Natural killer cell treated with Interleukin-12 subunit alpha and Interleukin-12 subunit beta and Interleukin-15 and Interleukin-18, amount 100 ng/mL, for 72 hours (primary cell): ENCODE measurements at regions not wholly inside any gene's neighbourhood (a gene's known extent, or its start where the extent isn't known, plus 50 kb on each side); places are given as distances from the start of the nearest gene placed in this dataset.
"Not testable (repeated sequence)": the region's sequence is repeated elsewhere in the genome, so short reads cannot be mapped to it uniquely, and the experiment has no call there.

Experiments used
- ATAC-seq, 2 donors: fragments of 150-1000 bp; cut with Tn5 transposase in 1 of 2; sonication (Bioruptor Pico), chemical (Tn5 transposase) in 1 of 2; 2 replicates each; pipeline ENCODE4 v1.10.0; 2021
- DNase-seq: peaks from one replicate; pipeline ENCODE4 v3.0.0; 2022; ENCODE audit warnings: low spot score
- H3K27ac Mint-ChIP-seq, 2 donors: 1 replicate in 1 of 2; 2 replicates in 1 of 2; pipeline ENCODE4 v1.8.0; 2022; ENCODE audit warnings: mixed read lengths in 2 of 2, mild to moderate bottlenecking in 1 of 2, moderate library complexity in 1 of 2
- H3K27me3 Mint-ChIP-seq, 2 donors: 1 replicate in 1 of 2; 2 replicates in 1 of 2; pipeline ENCODE4 v1.8.0; 2022; ENCODE audit warnings: mixed read lengths in 2 of 2
- H3K36me3 Mint-ChIP-seq: one replicate; pipeline ENCODE4 v1.8.0; 2022; ENCODE audit warnings: mixed read lengths
- H3K4me1 Mint-ChIP-seq, 2 donors: 1 replicate in 1 of 2; 2 replicates in 1 of 2; pipeline ENCODE4 v1.8.0; 2022; ENCODE audit warnings: low read depth in 2 of 2, mixed read lengths in 2 of 2, mild to moderate bottlenecking in 1 of 2
- H3K4me3 Mint-ChIP-seq: one replicate; pipeline ENCODE4 v1.8.0; 2022; ENCODE audit warnings: mixed read lengths
- H3K9me3 Mint-ChIP-seq: 2 replicates; pipeline ENCODE4 v1.8.0; 2022; ENCODE audit warnings: mixed read lengths

- H3K27me3 Mint-ChIP-seq, H3K4me3 Mint-ChIP-seq, H3K4me1 Mint-ChIP-seq, H3K27ac Mint-ChIP-seq, H3K36me3 Mint-ChIP-seq, DNase-seq, H3K9me3 Mint-ChIP-seq, ATAC-seq: not testable (repeated sequence)
Measured at GRCh38 chr2:111380733-111381439, 260.2 kb downstream of the BCL2L11 start.

GRCh38 chr2:111381530-111382306, 261.0 kb downstream of the BCL2L11 start:
- not testable (repeated sequence) for H3K4me1 Mint-ChIP-seq, H3K36me3 Mint-ChIP-seq, H3K27ac Mint-ChIP-seq, H3K4me3 Mint-ChIP-seq, DNase-seq, H3K9me3 Mint-ChIP-seq, H3K27me3 Mint-ChIP-seq
- peak; percentile 32 to 56 for ATAC-seq

DNA sequence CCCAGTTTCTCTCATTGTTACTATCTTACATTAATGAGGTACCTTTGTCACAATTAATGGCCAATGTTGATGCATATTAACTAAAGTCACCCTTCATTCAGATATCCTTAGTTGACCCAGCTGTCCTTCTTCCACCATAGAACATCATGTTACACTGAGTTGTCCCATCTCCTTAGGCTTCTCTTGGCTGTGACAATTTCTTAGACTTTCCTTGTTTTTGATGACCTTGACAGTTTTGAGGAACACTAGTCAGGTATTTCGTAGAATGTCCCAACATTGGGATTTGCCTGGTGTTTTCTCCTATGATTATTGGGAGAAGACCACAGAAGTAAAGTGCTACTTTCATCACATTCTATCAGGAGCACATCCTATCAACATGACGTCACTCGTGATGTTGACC, 261.8 kb downstream of the BCL2L11 start:
- H3K4me1 Mint-ChIP-seq = not testable (repeated sequence)

DNA sequence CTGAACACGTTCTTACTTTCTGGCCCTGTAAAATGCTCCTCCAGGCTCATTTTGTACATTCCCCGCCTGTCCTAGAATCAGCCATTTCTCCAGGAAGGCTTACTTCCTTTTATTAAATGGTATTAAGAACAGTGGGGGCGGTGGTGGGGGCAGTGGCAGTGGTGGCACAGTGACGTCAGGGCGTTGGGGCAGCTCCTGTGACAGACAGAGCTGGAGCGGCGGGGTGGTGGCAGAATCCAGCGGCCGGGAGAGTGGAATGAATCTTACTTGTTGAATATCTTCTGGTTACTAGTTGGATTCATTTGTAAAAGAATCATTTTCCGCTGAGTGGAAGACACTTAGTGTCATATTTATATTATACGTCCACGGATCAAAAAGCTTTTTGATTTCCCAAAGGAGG, 262.6 kb downstream of the BCL2L11 start:
- not testable (repeated sequence) for H3K9me3 Mint-ChIP-seq, H3K27ac Mint-ChIP-seq

More for the DNA sequence above, 261.8 kb downstream of the BCL2L11 start:
- H3K9me3 Mint-ChIP-seq, H3K36me3 Mint-ChIP-seq, DNase-seq, H3K4me3 Mint-ChIP-seq, H3K27ac Mint-ChIP-seq, H3K27me3 Mint-ChIP-seq, ATAC-seq: not testable (repeated sequence)

GRCh38 chr2:111385226-111385957, 264.7 kb downstream of the BCL2L11 start:
- not testable (repeated sequence) for H3K4me3 Mint-ChIP-seq, H3K27ac Mint-ChIP-seq, DNase-seq, H3K9me3 Mint-ChIP-seq, ATAC-seq, H3K4me1 Mint-ChIP-seq, H3K27me3 Mint-ChIP-seq, H3K36me3 Mint-ChIP-seq

More for the DNA sequence above, 262.6 kb downstream of the BCL2L11 start:
- not testable (repeated sequence) for DNase-seq, ATAC-seq, H3K4me1 Mint-ChIP-seq, H3K36me3 Mint-ChIP-seq, H3K4me3 Mint-ChIP-seq, H3K27me3 Mint-ChIP-seq

- H3K36me3 Mint-ChIP-seq, H3K4me1 Mint-ChIP-seq, H3K9me3 Mint-ChIP-seq, H3K27ac Mint-ChIP-seq, DNase-seq, ATAC-seq, H3K27me3 Mint-ChIP-seq, H3K4me3 Mint-ChIP-seq: not testable (repeated sequence)
Measured at GRCh38 chr2:111390605-111391004, 269.9 kb downstream of the BCL2L11 start.

- H3K36me3 Mint-ChIP-seq, H3K4me3 Mint-ChIP-seq, H3K4me1 Mint-ChIP-seq, H3K27ac Mint-ChIP-seq, H3K9me3 Mint-ChIP-seq, H3K27me3 Mint-ChIP-seq: not testable (repeated sequence)
- peak; percentile 58 for DNase-seq
- ATAC-seq = peak in 1 of 2 donors; percentile 57
Measured at GRCh38 chr2:111395350-111396128, 274.8 kb downstream of the BCL2L11 start.

GRCh38 chr2:111400598-111401253, 280.0 kb downstream of the BCL2L11 start:
- ATAC-seq = peak in 1 of 2 donors; percentile 31
- H3K4me1 Mint-ChIP-seq, H3K27me3 Mint-ChIP-seq, DNase-seq, H3K9me3 Mint-ChIP-seq, H3K27ac Mint-ChIP-seq, H3K36me3 Mint-ChIP-seq, H3K4me3 Mint-ChIP-seq: not testable (repeated sequence)

DNA sequence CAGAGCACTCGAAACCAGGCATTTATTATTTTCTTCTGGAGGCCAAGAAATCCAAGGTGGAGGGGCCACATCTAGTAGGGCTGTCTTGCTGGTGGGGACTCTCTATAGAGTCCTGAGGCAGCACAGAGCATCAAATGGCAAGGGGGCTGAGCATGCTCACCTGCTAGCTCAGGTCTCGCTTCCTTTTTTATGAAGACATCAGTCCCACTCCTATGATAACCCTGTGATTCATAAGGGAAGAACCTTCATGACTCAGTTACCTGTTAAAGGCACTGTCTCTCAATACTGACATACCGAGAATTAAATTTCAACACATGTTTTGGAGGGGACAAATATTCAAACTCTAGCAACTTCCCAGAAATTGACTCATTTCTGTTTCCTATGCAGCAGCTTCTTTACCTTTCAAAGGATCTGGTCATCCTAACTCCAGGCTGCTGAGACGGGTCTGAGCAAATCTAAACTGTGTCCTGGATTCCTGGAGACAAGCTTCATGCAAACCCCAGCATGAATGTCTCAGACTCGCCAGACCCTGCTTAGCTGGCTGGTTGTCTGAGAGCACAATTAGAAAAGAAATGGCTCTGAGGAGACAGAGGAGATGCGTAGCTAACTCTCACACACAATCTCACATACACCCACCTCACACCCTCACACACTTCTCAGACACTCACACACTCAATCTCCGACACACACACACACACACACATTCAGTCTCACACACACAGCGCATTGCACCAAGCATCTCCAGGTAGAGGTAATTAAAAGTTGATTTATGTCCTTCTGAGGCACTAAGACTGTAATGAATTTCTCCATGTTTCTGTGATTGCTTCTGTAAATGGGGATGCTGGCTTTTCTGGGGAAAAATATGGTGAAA, 280.8 kb downstream of the BCL2L11 start:
- H3K4me1 Mint-ChIP-seq, H3K9me3 Mint-ChIP-seq, H3K27me3 Mint-ChIP-seq, H3K36me3 Mint-ChIP-seq, DNase-seq: not testable (repeated sequence)
- H3K4me3 Mint-ChIP-seq = peak overlapping the region; percentile 47
- ATAC-seq = peak; percentile 82 to 84
- peak overlapping the region in 1 of 2 donors; percentile 80 for H3K27ac Mint-ChIP-seq

DNA sequence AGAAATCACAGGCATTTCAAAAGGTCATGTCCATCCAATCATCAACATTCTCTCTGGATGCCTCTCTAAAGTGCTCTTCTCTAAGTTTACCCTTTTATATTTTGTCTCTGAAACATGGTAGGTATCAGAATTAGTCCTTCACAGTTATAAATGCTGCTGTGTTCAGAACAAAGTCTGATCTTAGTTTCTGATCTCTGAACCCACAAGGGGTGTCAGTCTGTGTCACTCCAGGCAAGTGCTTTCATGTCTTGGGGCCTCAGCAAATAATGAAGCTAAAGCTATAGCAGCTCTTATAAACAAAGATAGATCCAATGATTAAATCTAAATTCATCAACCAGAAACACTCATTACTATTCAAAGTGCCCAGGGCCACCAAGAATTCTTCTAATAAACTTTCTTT, 281.7 kb downstream of the BCL2L11 start:
- DNase-seq, H3K9me3 Mint-ChIP-seq, H3K4me1 Mint-ChIP-seq, H3K4me3 Mint-ChIP-seq, H3K36me3 Mint-ChIP-seq, H3K27ac Mint-ChIP-seq, H3K27me3 Mint-ChIP-seq: not testable (repeated sequence)
- ATAC-seq = peak in 1 of 2 donors; percentile 55

- H3K9me3 Mint-ChIP-seq, DNase-seq, H3K27me3 Mint-ChIP-seq, H3K4me3 Mint-ChIP-seq, H3K36me3 Mint-ChIP-seq, ATAC-seq, H3K27ac Mint-ChIP-seq, H3K4me1 Mint-ChIP-seq: not testable (repeated sequence)
Measured at GRCh38 chr2:111403287-111403686, 282.6 kb downstream of the BCL2L11 start.

DNA sequence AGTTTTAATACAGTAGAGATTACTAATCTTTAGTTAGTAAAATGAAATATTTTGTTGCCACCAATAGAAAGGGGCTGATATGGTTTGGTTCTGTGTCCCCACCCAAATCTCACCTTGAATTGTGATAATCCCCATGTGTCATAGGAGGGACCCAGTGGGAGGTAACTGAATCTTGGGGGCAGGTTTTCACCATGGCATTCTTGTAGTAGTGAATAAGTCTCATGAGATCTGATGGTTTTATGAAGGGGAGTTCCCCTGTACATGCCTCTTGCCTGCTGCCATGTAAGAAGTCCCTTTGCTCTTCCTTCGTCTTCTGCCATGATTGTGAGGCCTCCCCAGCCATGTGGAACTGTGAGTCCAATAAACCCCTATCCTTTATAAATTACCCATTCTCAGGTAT, 285.9 kb downstream of the BCL2L11 start:
- H3K4me3 Mint-ChIP-seq, DNase-seq, H3K27me3 Mint-ChIP-seq, ATAC-seq, H3K9me3 Mint-ChIP-seq, H3K4me1 Mint-ChIP-seq, H3K36me3 Mint-ChIP-seq, H3K27ac Mint-ChIP-seq: not testable (repeated sequence)
